ENCODE measurements at regions not wholly inside any gene's neighbourhood (a gene's known extent, or its start where the extent isn't known, plus 50 kb on each side); places are given as distances from the start of the nearest gene placed in this dataset.

GRCh38 chr1:209341146-209341545 lies 242.4 kb upstream of the CAMK1G start:
- no peak for ATAC-seq
- TF ChIP-seq, protein P1, sequence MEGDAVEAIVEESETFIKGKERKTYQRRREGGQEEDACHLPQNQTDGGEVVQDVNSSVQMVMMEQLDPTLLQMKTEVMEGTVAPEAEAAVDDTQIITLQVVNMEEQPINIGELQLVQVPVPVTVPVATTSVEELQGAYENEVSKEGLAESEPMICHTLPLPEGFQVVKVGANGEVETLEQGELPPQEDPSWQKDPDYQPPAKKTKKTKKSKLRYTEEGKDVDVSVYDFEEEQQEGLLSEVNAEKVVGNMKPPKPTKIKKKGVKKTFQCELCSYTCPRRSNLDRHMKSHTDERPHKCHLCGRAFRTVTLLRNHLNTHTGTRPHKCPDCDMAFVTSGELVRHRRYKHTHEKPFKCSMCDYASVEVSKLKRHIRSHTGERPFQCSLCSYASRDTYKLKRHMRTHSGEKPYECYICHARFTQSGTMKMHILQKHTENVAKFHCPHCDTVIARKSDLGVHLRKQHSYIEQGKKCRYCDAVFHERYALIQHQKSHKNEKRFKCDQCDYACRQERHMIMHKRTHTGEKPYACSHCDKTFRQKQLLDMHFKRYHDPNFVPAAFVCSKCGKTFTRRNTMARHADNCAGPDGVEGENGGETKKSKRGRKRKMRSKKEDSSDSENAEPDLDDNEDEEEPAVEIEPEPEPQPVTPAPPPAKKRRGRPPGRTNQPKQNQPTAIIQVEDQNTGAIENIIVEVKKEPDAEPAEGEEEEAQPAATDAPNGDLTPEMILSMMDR (IDR thresholded peaks at IDR 0.05), result no peak
- H3K27ac ChIP-seq, result no peak overlapping the region
- no peaks in the 10 kb centered on the region for H3K36me3 ChIP-seq
- intact Hi-C loops (cut with DNase I), result no loop called here
- no peaks in the 10 kb centered on the region for H3K4me1 ChIP-seq
- no peak overlapping the region for H3K4me3 ChIP-seq
- peaks cover 0 to 12% (median 0%) of the 10 kb centered on the region in 7 donors for H3K27me3 ChIP-seq
- H3K9me3 ChIP-seq, result no peaks in the 10 kb centered on the region
- 61 to 66% methylated on average over 4 of the region's 4 CpGs for WGBS, 2 donors
- DNase-seq, result no peak

DNA sequence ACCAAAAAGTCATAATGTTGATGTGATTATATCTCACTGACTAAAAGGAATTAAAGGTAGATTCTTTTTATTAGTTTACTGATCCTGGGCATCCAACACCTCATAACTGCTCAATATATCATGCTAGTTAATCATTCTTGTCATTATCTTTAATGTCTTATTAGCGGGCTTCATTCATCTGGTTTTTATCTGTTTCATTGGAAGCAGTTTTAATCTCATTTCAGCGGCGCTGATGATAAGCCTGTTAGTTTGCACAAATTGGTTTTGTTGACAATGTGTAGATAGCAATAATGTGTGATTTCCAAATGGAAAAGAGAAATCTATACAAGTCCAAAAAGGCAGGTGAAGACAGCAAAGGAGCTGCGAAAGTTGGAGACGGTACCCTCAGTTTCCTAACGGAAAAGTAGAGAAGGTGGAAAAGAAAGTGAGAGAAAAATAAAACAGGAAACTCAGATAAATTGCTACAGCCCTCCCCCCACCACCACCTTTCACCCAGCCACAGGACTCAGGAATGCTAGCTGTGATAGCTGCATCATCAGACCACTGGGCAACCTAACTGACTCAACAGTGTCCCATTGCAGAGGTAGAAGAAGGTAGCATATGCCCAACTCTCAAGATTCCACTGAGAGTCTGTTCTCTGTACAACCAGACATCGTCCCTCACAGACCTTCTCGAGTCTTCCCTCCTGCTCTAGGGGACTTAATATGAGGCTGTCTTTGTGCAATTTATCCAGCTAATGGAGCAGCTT lies 241.7 kb upstream of the CAMK1G start:
- no peak overlapping the region for H3K27ac ChIP-seq
- TF ChIP-seq, protein P1 (IDR thresholded peaks at IDR 0.05), result no peak
- 66 to 70% methylated on average over 8 of the region's 8 CpGs for WGBS, 2 donors
- intact Hi-C loops (cut with DNase I), result no loop called here
- DNase-seq (no peak), ATAC-seq (no peak)
- H3K27me3 ChIP-seq, result peaks cover 0 to 8% (median 0%) of the 10 kb centered on the region in 7 donors
- H3K36me3 ChIP-seq, result no peaks in the 10 kb centered on the region
- no peaks in the 10 kb centered on the region for H3K9me3 ChIP-seq
- H3K4me3 ChIP-seq, result no peak overlapping the region
- no peaks in the 10 kb centered on the region for H3K4me1 ChIP-seq

- Histone ChIP-seq H3K27me3 (peaks cover 0 to 8% (median 0%) of the 10 kb centered on the region in 7 donors), H3K36me3 (no peaks in the 10 kb centered on the region), H3K4me1 (no peaks in the 10 kb centered on the region), H3K9me3 (no peaks in the 10 kb centered on the region), H3K27ac (no peak overlapping the region), H3K4me3 (no peak overlapping the region)
- ATAC-seq (no peak), DNase-seq (no peak)
- intact Hi-C loops (cut with DNase I), result no loop called here
- TF ChIP-seq, protein P1 (IDR thresholded peaks at IDR 0.05), result no peak
- 69 to 73% methylated on average over 9 of the region's 9 CpGs for WGBS, 2 donors
These were observed 240.9 kb upstream of the CAMK1G start for GRCh38 chr1:209342441-209343175.

GRCh38 chr1:209343511-209343910 lies 240.0 kb upstream of the CAMK1G start:
- Histone ChIP-seq H3K4me1 (no peaks in the 10 kb centered on the region), H3K27me3 (peaks cover 0 to 8% (median 0%) of the 10 kb centered on the region in 7 donors), H3K4me3 (no peak overlapping the region), H3K36me3 (no peaks in the 10 kb centered on the region), H3K27ac (no peak overlapping the region), H3K9me3 (no peaks in the 10 kb centered on the region)
- 74 to 76% methylated on average over 4 of the region's 4 CpGs for WGBS, 2 donors
- intact Hi-C loops (cut with DNase I), result no loop called here
- DNase-seq (no peak), ATAC-seq (no peak)
- TF ChIP-seq, protein P1 (IDR thresholded peaks at IDR 0.05), result no peak

All from heart right ventricle (tissue), 16 donors.